ENCODE measurements at regions not wholly inside any gene's neighbourhood (a gene's known extent, or its start where the extent isn't known, plus 50 kb on each side); places are given as distances from the start of the nearest gene placed in this dataset.

DNA sequence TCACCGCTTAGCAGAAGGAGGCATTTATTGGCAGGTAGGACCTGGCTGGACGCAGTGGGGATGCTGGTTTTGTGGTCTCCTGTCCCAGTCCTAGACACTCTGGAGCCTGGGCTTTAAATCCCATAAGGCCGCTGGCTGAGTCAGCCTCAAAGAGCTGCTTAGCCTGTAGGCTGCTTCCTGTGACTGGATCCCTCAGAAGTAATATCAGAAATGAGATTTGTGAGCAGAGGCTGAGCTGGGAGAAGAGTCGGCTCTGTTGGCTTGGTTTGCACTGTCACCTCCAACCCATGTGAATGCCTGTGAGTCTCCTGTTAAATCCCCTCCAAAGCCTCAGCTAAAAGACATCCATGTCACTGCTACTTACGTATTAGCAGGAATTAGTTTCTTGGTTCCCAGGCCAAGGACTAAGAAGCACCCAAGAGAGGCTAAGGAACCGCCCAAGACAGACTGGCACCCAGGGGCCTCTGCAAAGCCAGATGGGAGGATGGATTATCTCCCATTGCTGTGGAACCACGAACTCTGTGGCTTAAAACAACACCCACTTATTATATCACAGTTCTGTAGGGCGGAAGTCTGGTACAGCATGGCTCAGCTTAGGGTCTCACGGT, 289.4 kb downstream of the CDC5L start:
- Histone ChIP-seq H3K4me3 (ENCODE audit: low read depth, low read length) (no peak overlapping the region), H3K27ac (no peak overlapping the region), H3K27me3 (replicated peaks) (no peaks in the 10 kb centered on the region), H3K36me3 (replicated peaks) (no peaks in the 10 kb centered on the region)
- DNase-seq, result no peak
- in situ Hi-C loops (cut with HindIII; ENCODE audit: low pct_ligation_motif_present, low sequenced_read_pairs), result no loop called here
- TF ChIP-seq, protein P1, sequence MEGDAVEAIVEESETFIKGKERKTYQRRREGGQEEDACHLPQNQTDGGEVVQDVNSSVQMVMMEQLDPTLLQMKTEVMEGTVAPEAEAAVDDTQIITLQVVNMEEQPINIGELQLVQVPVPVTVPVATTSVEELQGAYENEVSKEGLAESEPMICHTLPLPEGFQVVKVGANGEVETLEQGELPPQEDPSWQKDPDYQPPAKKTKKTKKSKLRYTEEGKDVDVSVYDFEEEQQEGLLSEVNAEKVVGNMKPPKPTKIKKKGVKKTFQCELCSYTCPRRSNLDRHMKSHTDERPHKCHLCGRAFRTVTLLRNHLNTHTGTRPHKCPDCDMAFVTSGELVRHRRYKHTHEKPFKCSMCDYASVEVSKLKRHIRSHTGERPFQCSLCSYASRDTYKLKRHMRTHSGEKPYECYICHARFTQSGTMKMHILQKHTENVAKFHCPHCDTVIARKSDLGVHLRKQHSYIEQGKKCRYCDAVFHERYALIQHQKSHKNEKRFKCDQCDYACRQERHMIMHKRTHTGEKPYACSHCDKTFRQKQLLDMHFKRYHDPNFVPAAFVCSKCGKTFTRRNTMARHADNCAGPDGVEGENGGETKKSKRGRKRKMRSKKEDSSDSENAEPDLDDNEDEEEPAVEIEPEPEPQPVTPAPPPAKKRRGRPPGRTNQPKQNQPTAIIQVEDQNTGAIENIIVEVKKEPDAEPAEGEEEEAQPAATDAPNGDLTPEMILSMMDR (IDR thresholded peaks at IDR 0.05; ENCODE audit: low read depth, low read length, missing control alignments), result no peak

- TF ChIP-seq, protein P1 (IDR thresholded peaks at IDR 0.05; ENCODE audit: low read depth, low read length, missing control alignments), result no peak
- in situ Hi-C loops (cut with HindIII; ENCODE audit: low pct_ligation_motif_present, low sequenced_read_pairs), result no loop called here
Observed at GRCh38 chr6:44678252-44678935, 290.9 kb downstream of the CDC5L start.

GRCh38 chr6:44679438-44680201, 292.1 kb downstream of the CDC5L start:
- Histone ChIP-seq H3K27ac (no peak overlapping the region), H3K27me3 (replicated peaks) (peaks cover 5% of the 10 kb centered on the region), H3K36me3 (replicated peaks) (no peaks in the 10 kb centered on the region), H3K4me3 (ENCODE audit: low read depth, low read length) (no peak overlapping the region)
- TF ChIP-seq, protein P1 (IDR thresholded peaks at IDR 0.05; ENCODE audit: low read depth, low read length, missing control alignments), result no peak
- in situ Hi-C loops (cut with HindIII; ENCODE audit: low pct_ligation_motif_present, low sequenced_read_pairs), result no loop called here
- DNase-seq, result no peak

More at GRCh38 chr6:44678252-44678935, 290.9 kb downstream of the CDC5L start:
- Histone ChIP-seq H3K4me3 (ENCODE audit: low read depth, low read length) (no peak overlapping the region), H3K27ac (no peak overlapping the region), H3K27me3 (replicated peaks) (peaks cover 1% of the 10 kb centered on the region), H3K36me3 (replicated peaks) (no peaks in the 10 kb centered on the region)
- DNase-seq, result no peak

DNA sequence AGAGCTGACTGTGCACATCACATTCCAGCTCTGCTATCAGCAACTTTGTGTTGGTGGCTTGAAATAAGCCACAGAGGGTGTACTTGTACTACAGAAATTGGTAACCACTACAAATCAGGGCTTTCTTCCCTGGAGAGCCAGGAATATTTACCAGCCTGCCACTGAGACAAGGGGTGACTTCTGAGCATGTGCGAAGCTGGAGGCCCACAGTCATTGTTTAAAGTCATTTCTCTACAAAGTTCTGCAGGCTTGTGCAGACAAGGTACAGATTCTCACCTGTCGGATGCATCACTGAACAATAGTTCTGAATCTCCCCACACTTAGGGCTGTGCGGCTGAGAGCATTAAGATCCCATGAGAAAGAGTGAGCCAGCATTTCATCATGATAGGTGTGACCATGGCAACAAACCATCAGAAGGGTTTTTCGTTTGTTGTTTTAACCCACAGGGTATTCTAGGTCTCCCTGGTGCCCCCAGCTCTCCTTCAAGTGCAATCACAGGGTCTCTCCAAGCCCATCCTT, 292.8 kb downstream of the CDC5L start:
- no peaks in the 10 kb centered on the region for H3K36me3 ChIP-seq (replicated peaks)
- peaks cover 5% of the 10 kb centered on the region for H3K27me3 ChIP-seq (replicated peaks)
- no peak for DNase-seq
- H3K27ac ChIP-seq, result no peak overlapping the region
- TF ChIP-seq, protein P1 (IDR thresholded peaks at IDR 0.05; ENCODE audit: low read depth, low read length, missing control alignments), result no peak
- in situ Hi-C loops (cut with HindIII; ENCODE audit: low pct_ligation_motif_present, low sequenced_read_pairs), result no loop called here
- H3K4me3 ChIP-seq (ENCODE audit: low read depth, low read length), result no peak overlapping the region

DNA sequence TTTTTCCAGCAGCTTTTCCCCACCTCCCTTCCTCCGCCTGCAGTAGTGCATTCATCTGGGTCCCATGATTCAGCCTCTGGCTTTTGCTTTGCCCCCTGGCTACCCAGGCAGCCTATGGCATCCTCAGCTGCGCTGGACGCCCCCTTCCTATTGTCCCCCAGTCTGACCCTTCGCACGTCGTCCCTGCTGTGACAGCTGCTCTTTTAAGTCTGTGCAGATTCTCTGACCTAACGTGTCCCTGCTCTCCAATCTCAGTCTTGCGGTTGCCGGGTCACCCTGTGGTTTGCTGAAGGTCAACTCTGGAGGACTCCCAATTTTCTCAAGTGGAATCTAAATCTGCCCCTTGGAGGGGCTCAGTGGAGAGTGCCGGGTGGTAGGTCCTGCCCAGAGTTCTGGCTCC, 294.3 kb downstream of the CDC5L start:
- Histone ChIP-seq H3K36me3 (replicated peaks) (no peaks in the 10 kb centered on the region), H3K4me3 (ENCODE audit: low read depth, low read length) (no peak overlapping the region), H3K27ac (no peak overlapping the region), H3K27me3 (replicated peaks) (peaks cover 5% of the 10 kb centered on the region)
- TF ChIP-seq, protein P1 (IDR thresholded peaks at IDR 0.05; ENCODE audit: low read depth, low read length, missing control alignments), result peak; percentile 39
- peak; percentile 45 for DNase-seq
- in situ Hi-C loops (cut with HindIII; ENCODE audit: low pct_ligation_motif_present, low sequenced_read_pairs), result no loop called here
